Loucy (cell line): ENCODE measurements at regions not wholly inside any gene's neighbourhood (a gene's known extent, or its start where the extent isn't known, plus 50 kb on each side); places are given as distances from the start of the nearest gene placed in this dataset.

Experiments
- H2AFZ ChIP-seq: fragments of 200-600 bp; sonication (generic); 2 replicates; pipeline ENCODE4 v1.6.0; 2016; ENCODE audit warnings: antibody characterized with exemption, mild to moderate bottlenecking, low read length, moderate library complexity
- H3F3A ChIP-seq: fragments of 200-600 bp; 2 replicates; pipeline ENCODE4 v1.6.0; 2016; ENCODE audit warnings: antibody characterized with exemption, low read depth, mild to moderate bottlenecking
- H3K27me3 ChIP-seq: fragments of 200-600 bp; sonication (generic); 2 replicates; pipeline ENCODE4 v1.6.1; 2014; ENCODE audit warnings: low read length, mild to moderate bottlenecking; ENCODE audit not compliant: insufficient read depth, poor library complexity, severe bottlenecking
- H3K36me3 ChIP-seq: fragments of 200-600 bp; sonication (generic); 2 replicates; pipeline ENCODE4 v1.6.1; 2016; ENCODE audit warnings: low read length; ENCODE audit not compliant: insufficient read depth
- H3K4me1 ChIP-seq: fragments of 200-600 bp; sonication (generic); 2 replicates; pipeline ENCODE4 v1.5.1; 2014; ENCODE audit warnings: low read length, mild to moderate bottlenecking; ENCODE audit not compliant: insufficient read depth, poor library complexity, severe bottlenecking
- H3K4me2 ChIP-seq: fragments of 200-600 bp; sonication (generic); 2 replicates; pipeline ENCODE4 v1.6.0; 2014; ENCODE audit warnings: antibody characterized with exemption, low read length, low read depth, mild to moderate bottlenecking; ENCODE audit not compliant: poor library complexity, severe bottlenecking
- H3K4me3 ChIP-seq: fragments of 200-600 bp; sonication (generic); 2 replicates; pipeline ENCODE4 v1.5.1; 2014; ENCODE audit warnings: low read length, mild to moderate bottlenecking, mixed read lengths; ENCODE audit not compliant: poor library complexity, severe bottlenecking
- H3K79me2 ChIP-seq: fragments of 200-600 bp; sonication (generic); 2 replicates; pipeline ENCODE4 v1.6.1; 2014; ENCODE audit warnings: low read length; ENCODE audit not compliant: insufficient read depth
- H3K9ac ChIP-seq: fragments of 200-600 bp; sonication (generic); 2 replicates; pipeline ENCODE4 v1.6.0; 2014; ENCODE audit warnings: mild to moderate bottlenecking, low read depth, low read length, moderate library complexity; ENCODE audit not compliant: poor library complexity, severe bottlenecking
- H3K9me2 ChIP-seq: fragments of 200-600 bp; sonication (generic); replicated peaks from 2 replicates; pipeline ENCODE4 v1.6.1; 2016; ENCODE audit warnings: low read depth, low read length, mixed read lengths
- H3K9me3 ChIP-seq: fragments of 200-600 bp; sonication (generic); 2 replicates; pipeline ENCODE4 v1.6.1; 2014; ENCODE audit warnings: mild to moderate bottlenecking, antibody characterized with exemption, low read length, low read depth; ENCODE audit not compliant: insufficient read depth
- H4K20me1 ChIP-seq: fragments of 200-600 bp; sonication (generic); 2 replicates; pipeline ENCODE4 v1.6.0; 2014; ENCODE audit warnings: antibody characterized with exemption, low read length, mild to moderate bottlenecking; ENCODE audit not compliant: insufficient read depth, poor library complexity, severe bottlenecking
- EZH2phosphoT487 ChIP-seq: fragments of 200-600 bp; IDR thresholded peaks from 2 replicates; pipeline ENCODE4 v1.6.1; 2018; ENCODE audit warnings: antibody characterized with exemption, mild to moderate bottlenecking, moderate library complexity, borderline replicate concordance
- TF ChIP-seq, protein P1 (sequence below): fragments of 200-600 bp; sonication (generic); conservative IDR thresholded peaks from 2 replicates; pipeline ENCODE4 v1.5.1; 2014; ENCODE audit warnings: mild to moderate bottlenecking, antibody characterized with exemption, low read length

DNA sequence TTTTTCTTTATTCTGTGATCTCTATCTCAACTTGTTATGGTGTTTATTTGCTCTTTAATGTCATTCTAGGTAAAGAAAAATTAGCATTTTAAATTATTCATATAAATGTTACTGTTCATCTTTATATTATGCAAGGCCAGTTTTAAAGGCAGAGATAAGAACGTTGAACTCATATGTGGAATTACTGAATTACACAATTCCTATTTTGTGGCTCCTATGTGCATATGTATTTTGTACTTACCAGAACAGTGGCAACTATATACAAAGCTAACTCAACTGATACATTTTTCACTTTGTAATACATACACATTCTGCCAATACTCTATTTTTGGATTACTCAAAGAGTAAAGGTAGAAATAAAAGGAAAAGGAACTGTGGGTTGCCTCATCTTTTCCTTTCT is 533.2 kb upstream of the NR3C2 start:
- H3K9me3 ChIP-seq = no peaks in the 10 kb centered on the region
- no peak overlapping the region for H3K4me3 ChIP-seq
- no peaks in the 10 kb centered on the region for H3K79me2 ChIP-seq
- no peak overlapping the region for H3K9ac ChIP-seq
- no peak overlapping the region for H2AFZ ChIP-seq
- no peak overlapping the region for H3K4me2 ChIP-seq
- no peaks in the 10 kb centered on the region for H3K36me3 ChIP-seq
- no peaks in the 10 kb centered on the region for H4K20me1 ChIP-seq
- no peaks in the 10 kb centered on the region for H3K27me3 ChIP-seq
- TF ChIP-seq, protein P1, sequence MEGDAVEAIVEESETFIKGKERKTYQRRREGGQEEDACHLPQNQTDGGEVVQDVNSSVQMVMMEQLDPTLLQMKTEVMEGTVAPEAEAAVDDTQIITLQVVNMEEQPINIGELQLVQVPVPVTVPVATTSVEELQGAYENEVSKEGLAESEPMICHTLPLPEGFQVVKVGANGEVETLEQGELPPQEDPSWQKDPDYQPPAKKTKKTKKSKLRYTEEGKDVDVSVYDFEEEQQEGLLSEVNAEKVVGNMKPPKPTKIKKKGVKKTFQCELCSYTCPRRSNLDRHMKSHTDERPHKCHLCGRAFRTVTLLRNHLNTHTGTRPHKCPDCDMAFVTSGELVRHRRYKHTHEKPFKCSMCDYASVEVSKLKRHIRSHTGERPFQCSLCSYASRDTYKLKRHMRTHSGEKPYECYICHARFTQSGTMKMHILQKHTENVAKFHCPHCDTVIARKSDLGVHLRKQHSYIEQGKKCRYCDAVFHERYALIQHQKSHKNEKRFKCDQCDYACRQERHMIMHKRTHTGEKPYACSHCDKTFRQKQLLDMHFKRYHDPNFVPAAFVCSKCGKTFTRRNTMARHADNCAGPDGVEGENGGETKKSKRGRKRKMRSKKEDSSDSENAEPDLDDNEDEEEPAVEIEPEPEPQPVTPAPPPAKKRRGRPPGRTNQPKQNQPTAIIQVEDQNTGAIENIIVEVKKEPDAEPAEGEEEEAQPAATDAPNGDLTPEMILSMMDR = no peak
- TF ChIP-seq EZH2phosphoT487 = no peak
- no peaks in the 10 kb centered on the region for H3K4me1 ChIP-seq
- no peaks in the 10 kb centered on the region for H3K9me2 ChIP-seq
- H3F3A ChIP-seq = no peaks in the 10 kb centered on the region

- H3F3A ChIP-seq = no peaks in the 10 kb centered on the region
- H3K9ac ChIP-seq = no peak overlapping the region
Observed at GRCh38 chr4:148965080-148965479, 522.9 kb upstream of the NR3C2 start.

DNA sequence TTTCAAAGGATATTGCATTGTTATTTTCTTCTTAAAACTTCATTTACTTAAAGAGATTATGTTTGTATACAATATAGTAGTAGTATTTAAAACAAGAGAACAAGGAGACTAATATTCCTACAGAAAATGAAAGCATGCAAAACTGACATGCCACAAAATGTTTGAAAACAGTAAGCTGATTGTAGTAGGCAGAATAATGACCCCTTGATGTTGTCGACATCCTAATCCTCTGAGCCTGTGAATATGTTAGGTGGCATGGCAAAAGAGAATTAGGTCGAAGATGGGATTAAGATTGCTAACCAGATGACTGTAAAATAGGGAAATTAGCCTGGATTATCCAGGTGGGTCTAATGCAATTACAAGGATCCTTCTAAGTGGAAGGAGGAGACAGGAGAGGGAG is 522.2 kb upstream of the NR3C2 start:
- Histone ChIP-seq H3K9me2 (no peaks in the 10 kb centered on the region), H4K20me1 (no peaks in the 10 kb centered on the region), H3K9me3 (no peaks in the 10 kb centered on the region; the same call in 1 of the 2 replicates), H3F3A (no peaks in the 10 kb centered on the region), H3K9ac (no peak overlapping the region), H3K4me2 (no peak overlapping the region), H3K4me3 (no peak overlapping the region), H3K4me1 (no peaks in the 10 kb centered on the region), H3K36me3 (no peaks in the 10 kb centered on the region), H3K27me3 (no peaks in the 10 kb centered on the region), H2AFZ (no peak overlapping the region), H3K79me2 (no peaks in the 10 kb centered on the region)
- TF ChIP-seq EZH2phosphoT487 = no peak
- TF ChIP-seq, protein P1 = no peak

More at GRCh38 chr4:148965080-148965479, 522.9 kb upstream of the NR3C2 start:
- Histone ChIP-seq H3K4me2 (no peak overlapping the region), H4K20me1 (no peaks in the 10 kb centered on the region), H3K9me2 (no peaks in the 10 kb centered on the region), H3K9me3 (no peaks in the 10 kb centered on the region; the same call in 1 of the 2 replicates), H3K4me1 (no peaks in the 10 kb centered on the region), H2AFZ (no peak overlapping the region), H3K4me3 (no peak overlapping the region), H3K27me3 (no peaks in the 10 kb centered on the region), H3K79me2 (no peaks in the 10 kb centered on the region), H3K36me3 (no peaks in the 10 kb centered on the region)
- no peak for TF ChIP-seq EZH2phosphoT487
- TF ChIP-seq, protein P1 = no peak
